CD14-positive monocyte (primary cell): ENCODE measurements at regions not wholly inside any gene's neighbourhood (a gene's known extent, or its start where the extent isn't known, plus 50 kb on each side); places are given as distances from the start of the nearest gene placed in this dataset.

Experiments used
- DNase-seq, 3 donors: peaks; one replicate each; pipeline ENCODE4 v3.0.0-alpha.2; 2011 to 2022
- H2AFZ ChIP-seq: 2 replicates; pipeline ENCODE4 v1.6.0; 2012; ENCODE audit warnings: mild to moderate bottlenecking, low read depth, low read length, inconsistent platforms; ENCODE audit not compliant: insufficient read depth, poor library complexity, severe bottlenecking
- H3K27ac ChIP-seq, 2 donors: 1 replicate in 1 of 2; 2 replicates in 1 of 2; pipeline ENCODE4 v1.5.1; 2012 to 2013; ENCODE audit warnings: low read length in 2 of 2, control low read depth in 1 of 2, inconsistent platforms in 1 of 2, low read depth in 1 of 2, mild to moderate bottlenecking in 1 of 2
- H3K27me3 ChIP-seq, 2 donors: one replicate each; pipeline versions ENCODE4 v1.6.0 to v1.6.1; 2011 to 2013; ENCODE audit warnings: low read length in 2 of 2; ENCODE audit not compliant: control insufficient read depth in 2 of 2, insufficient read depth in 2 of 2
- H3K36me3 ChIP-seq, 2 donors: replicated peaks in 1 of 2; 1 replicate in 1 of 2; 2 replicates in 1 of 2; pipeline versions ENCODE4 v1.5.1 to v1.6.1; 2012 to 2013; ENCODE audit warnings: low read length in 2 of 2, control low read depth in 1 of 2, inconsistent platforms in 1 of 2, mild to moderate bottlenecking in 1 of 2; ENCODE audit not compliant: insufficient read depth in 2 of 2, control insufficient read depth in 1 of 2
- H3K4me1 ChIP-seq, 2 donors: 1 replicate in 1 of 2; 2 replicates in 1 of 2; pipeline versions ENCODE4 v1.5.1 to v1.6.1; 2012 to 2013; ENCODE audit warnings: low read length in 2 of 2, control low read depth in 1 of 2, inconsistent platforms in 1 of 2, mild to moderate bottlenecking in 1 of 2, moderate library complexity in 1 of 2; ENCODE audit not compliant: insufficient read depth in 2 of 2, control insufficient read depth in 1 of 2
- H3K4me2 ChIP-seq: replicated peaks from 2 replicates; pipeline ENCODE3; 2012; ENCODE audit warnings: low read length, moderate library complexity, mild to moderate bottlenecking; ENCODE audit not compliant: poor library complexity, severe bottlenecking; ENCODE audit errors: extremely low read depth
- H3K4me3 ChIP-seq, 3 experiments: fragments of 200-600 bp in 1 of 3; sonication (generic) in 1 of 3; replicated peaks in 1 of 3; 1 replicate in 2 of 3; 2 replicates in 1 of 3; pipeline ENCODE4 v1.5.1; 2011 to 2013; ENCODE audit warnings: low read length in 3 of 3, mild to moderate bottlenecking in 3 of 3, control low read depth in 2 of 3, low read depth in 2 of 3, inconsistent platforms in 1 of 3, moderate library complexity in 1 of 3
- H3K79me2 ChIP-seq: 2 replicates; pipeline ENCODE4 v1.6.0; 2012; ENCODE audit warnings: mild to moderate bottlenecking, control low read depth, inconsistent platforms, low read length, moderate library complexity; ENCODE audit not compliant: insufficient read depth
- H3K9ac ChIP-seq: 2 replicates; pipeline ENCODE4 v1.6.0; 2017; ENCODE audit warnings: low read length, mild to moderate bottlenecking; ENCODE audit not compliant: insufficient read depth, poor library complexity, severe bottlenecking
- H3K9me3 ChIP-seq, 2 donors: replicated peaks in 1 of 2; 1 replicate in 1 of 2; 2 replicates in 1 of 2; pipeline versions ENCODE4 v1.5.1 to v1.6.1; 2012 to 2013; ENCODE audit warnings: low read length in 2 of 2, control low read depth in 1 of 2; ENCODE audit not compliant: control insufficient read depth in 1 of 2, insufficient read depth in 1 of 2
- H4K20me1 ChIP-seq: 2 replicates; pipeline ENCODE4 v1.6.0; 2012; ENCODE audit warnings: mild to moderate bottlenecking, low read length, control low read depth, moderate library complexity; ENCODE audit not compliant: insufficient read depth
- H3K27ac Mint-ChIP-seq, 7 donors: one replicate each; pipeline ENCODE4 v1.8.0; 2020; ENCODE audit warnings: mild to moderate bottlenecking in 7 of 7, mixed read lengths in 7 of 7, moderate library complexity in 6 of 7, inconsistent platforms in 2 of 7
- H3K27me3 Mint-ChIP-seq, 3 donors: one replicate each; pipeline ENCODE4 v1.8.0; 2021 to 2022; ENCODE audit warnings: low read depth in 3 of 3, mild to moderate bottlenecking in 3 of 3, mixed read lengths in 3 of 3, moderate library complexity in 3 of 3, inconsistent platforms in 1 of 3
- H3K36me3 Mint-ChIP-seq, 2 donors: one replicate each; pipeline ENCODE4 v1.8.0; 2020; ENCODE audit warnings: mixed read lengths in 2 of 2, inconsistent platforms in 1 of 2, mild to moderate bottlenecking in 1 of 2
- H3K4me1 Mint-ChIP-seq: one replicate; pipeline ENCODE4 v1.8.0; 2020; ENCODE audit warnings: mild to moderate bottlenecking, mixed read lengths
- H3K4me3 Mint-ChIP-seq, 2 donors: one replicate each; pipeline ENCODE4 v1.8.0; 2020; ENCODE audit warnings: mild to moderate bottlenecking in 2 of 2, mixed read lengths in 2 of 2, moderate library complexity in 1 of 2
- H3K9me3 Mint-ChIP-seq, 7 donors: one replicate each; pipeline ENCODE4 v1.8.0; 2020 to 2022; ENCODE audit warnings: mixed read lengths in 7 of 7, mild to moderate bottlenecking in 6 of 7, moderate library complexity in 6 of 7, inconsistent platforms in 2 of 7
- CTCF ChIP-seq: fragments of 200-600 bp; IDR thresholded peaks from one replicate; pipeline ENCODE4 v1.8.0; 2022; ENCODE audit warnings: antibody characterized with exemption, mild to moderate bottlenecking
- WGBS: methylation state at CpG from one replicate; pipeline ENCODE4 v1.1.5; 2013; ENCODE audit warnings: missing lambda C conversion rate; ENCODE audit not compliant: insufficient coverage; 5-methylcytosine and 5-hydroxymethylcytosine counted together
- intact Hi-C, 2 donors: fragments of 100-400 bp; cut with micrococcal nuclease; formaldehyde crosslinking; loops; one replicate each; pipeline versions ENCODE4 v1.15.0 to v1.15.1; 2023

GRCh38 chr10:90674928-90675327, 182.9 kb downstream of the HTR7 start:
- H3K27me3 Mint-ChIP-seq: no peaks in the 10 kb centered on the region
- H3K36me3 Mint-ChIP-seq: no peaks in the 10 kb centered on the region
- intact Hi-C loops: no loop called here
- H3K4me3 ChIP-seq: no peak overlapping the region
- no peaks in the 10 kb centered on the region for H3K27me3 ChIP-seq
- WGBS: 67% methylated on average over 4 of the region's 5 CpGs
- TF ChIP-seq CTCF: no peak
- peaks cover 0 to 3% (median 0%) of the 10 kb centered on the region in 7 donors for H3K9me3 Mint-ChIP-seq
- H3K4me1 Mint-ChIP-seq: no peaks in the 10 kb centered on the region
- H4K20me1 ChIP-seq: no peaks in the 10 kb centered on the region
- no peak for DNase-seq
- H3K27ac Mint-ChIP-seq: no peak overlapping the region
- no peaks in the 10 kb centered on the region for H3K9me3 ChIP-seq
- no peak overlapping the region for H3K4me2 ChIP-seq
- no peaks in the 10 kb centered on the region for H3K79me2 ChIP-seq
- H3K27ac ChIP-seq: no peak overlapping the region
- H3K9ac ChIP-seq: no peak overlapping the region
- H2AFZ ChIP-seq: no peak overlapping the region
- no peak overlapping the region for H3K4me3 Mint-ChIP-seq
- H3K36me3 ChIP-seq: no peaks in the 10 kb centered on the region
- H3K4me1 ChIP-seq: no peaks in the 10 kb centered on the region

- no peaks in the 10 kb centered on the region for H3K36me3 Mint-ChIP-seq
- H3K4me3 Mint-ChIP-seq: no peak overlapping the region
- no peaks in the 10 kb centered on the region for H3K4me1 ChIP-seq
- WGBS: no CpG with 5 or more reads among the region's 2 CpGs
- no peaks in the 10 kb centered on the region for H4K20me1 ChIP-seq
- no peak overlapping the region for H2AFZ ChIP-seq
- no peaks in the 10 kb centered on the region for H3K36me3 ChIP-seq
- no peak for DNase-seq
- no peak overlapping the region for H3K4me2 ChIP-seq
- intact Hi-C loops: no loop called here
- H3K4me3 ChIP-seq: no peak overlapping the region
- H3K27ac ChIP-seq: no peak overlapping the region
- H3K4me1 Mint-ChIP-seq: no peaks in the 10 kb centered on the region
- H3K9me3 ChIP-seq: no peaks in the 10 kb centered on the region
- H3K9ac ChIP-seq: no peak overlapping the region
- H3K79me2 ChIP-seq: no peaks in the 10 kb centered on the region
- H3K27me3 Mint-ChIP-seq: no peaks in the 10 kb centered on the region
- H3K27ac Mint-ChIP-seq: no peak overlapping the region
- no peak for TF ChIP-seq CTCF
- peaks cover 0 to 3% (median 0%) of the 10 kb centered on the region in 7 donors for H3K9me3 Mint-ChIP-seq
- no peaks in the 10 kb centered on the region for H3K27me3 ChIP-seq
Observed at GRCh38 chr10:90675621-90676020, 182.2 kb downstream of the HTR7 start.
